Germinal center (tissue), 1 donor: ENCODE measurements at regions not wholly inside any gene's neighbourhood (a gene's known extent, or its start where the extent isn't known, plus 50 kb on each side); places are given as distances from the start of the nearest gene placed in this dataset.
"Not testable (repeated sequence)": the region's sequence is repeated elsewhere in the genome, so short reads cannot be mapped to it uniquely, and the experiment has no call there.

Experiments
- DNase-seq: peaks from one replicate; pipeline ENCODE4 v3.0.0; 2012; ENCODE audit warnings: mixed read lengths, low spot score

DNA sequence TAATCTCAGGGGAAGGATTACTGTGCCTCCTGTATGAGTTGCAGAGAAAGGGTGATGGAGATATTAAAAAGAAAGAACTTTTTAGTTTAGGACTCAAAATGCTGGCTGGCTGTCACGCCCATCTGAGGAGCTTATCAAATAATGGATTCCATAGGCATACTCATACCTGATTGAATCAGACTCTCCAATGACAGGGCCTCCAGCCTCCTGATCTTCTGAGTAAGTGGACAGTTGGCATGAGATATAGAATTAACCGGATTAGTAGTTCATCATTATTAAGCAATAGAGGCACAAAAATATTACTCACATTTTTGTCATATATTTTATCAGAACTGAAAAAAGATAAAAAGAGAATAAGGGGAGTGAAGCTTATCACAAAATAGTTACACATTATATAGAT is 157.0 kb upstream of the RASA1 start:
- no peak for DNase-seq

DNA sequence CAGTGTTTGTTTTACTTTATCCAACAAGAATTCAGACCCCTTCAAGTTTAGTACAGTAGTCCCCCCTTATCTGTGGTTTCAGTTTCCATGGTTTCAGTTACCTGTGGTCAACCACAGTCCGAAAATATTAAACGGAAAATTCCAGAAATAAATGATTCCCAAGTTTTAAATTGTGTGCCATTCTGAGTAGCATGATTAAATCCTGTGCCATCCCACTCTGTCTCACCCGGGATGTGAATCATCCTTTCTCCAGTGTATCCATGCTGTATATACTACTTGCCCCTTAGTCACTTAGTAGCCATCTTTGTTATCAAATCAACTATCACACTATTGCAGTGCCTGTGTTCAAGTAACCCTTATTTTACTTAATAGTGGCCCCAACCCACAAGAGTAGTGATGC is 153.8 kb upstream of the RASA1 start:
- DNase-seq: no peak

DNA sequence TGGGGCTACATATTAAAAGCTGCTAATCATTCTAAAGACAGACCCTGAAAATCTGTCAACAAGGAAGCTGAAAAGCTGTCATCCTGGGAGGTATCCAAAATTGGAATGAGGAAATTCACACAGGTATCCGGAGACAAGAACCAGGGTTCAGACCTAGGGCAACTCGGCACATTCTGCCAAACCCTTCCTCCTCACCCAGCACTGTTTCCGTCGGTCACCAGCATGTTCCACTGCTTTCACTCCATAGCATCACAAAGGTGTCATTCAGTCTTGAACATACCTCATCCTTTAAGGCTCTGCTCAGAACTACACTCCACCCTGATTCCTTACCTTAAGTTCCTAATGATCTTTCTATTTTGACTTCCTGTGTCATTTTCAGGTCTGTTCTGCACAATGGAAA is 153.1 kb upstream of the RASA1 start:
- DNase-seq: no peak

DNA sequence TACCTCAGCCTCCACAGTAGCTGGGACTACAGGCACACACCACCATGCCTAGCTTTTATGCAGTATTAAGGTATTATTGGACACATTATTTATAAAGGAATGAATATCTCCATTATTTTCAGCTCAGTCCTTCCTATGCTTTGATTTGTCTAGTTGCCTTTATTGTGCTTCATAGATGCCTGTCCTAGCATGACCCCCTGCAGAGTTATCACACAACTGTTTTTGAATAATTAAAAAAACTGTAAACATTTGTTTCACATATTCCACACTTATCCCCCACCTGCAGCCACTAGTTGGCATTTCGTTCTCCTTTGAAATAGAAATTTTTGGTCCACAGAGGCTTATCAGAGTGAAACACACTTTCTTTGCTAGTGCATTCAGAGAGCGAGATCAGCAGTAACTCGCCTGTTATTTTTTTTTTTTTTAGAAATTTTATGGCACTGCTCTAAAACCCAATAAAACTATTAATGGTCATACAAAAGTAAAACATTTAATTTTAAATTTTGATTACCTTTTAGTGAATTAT is 151.8 kb upstream of the RASA1 start:
- DNase-seq: no peak

DNA sequence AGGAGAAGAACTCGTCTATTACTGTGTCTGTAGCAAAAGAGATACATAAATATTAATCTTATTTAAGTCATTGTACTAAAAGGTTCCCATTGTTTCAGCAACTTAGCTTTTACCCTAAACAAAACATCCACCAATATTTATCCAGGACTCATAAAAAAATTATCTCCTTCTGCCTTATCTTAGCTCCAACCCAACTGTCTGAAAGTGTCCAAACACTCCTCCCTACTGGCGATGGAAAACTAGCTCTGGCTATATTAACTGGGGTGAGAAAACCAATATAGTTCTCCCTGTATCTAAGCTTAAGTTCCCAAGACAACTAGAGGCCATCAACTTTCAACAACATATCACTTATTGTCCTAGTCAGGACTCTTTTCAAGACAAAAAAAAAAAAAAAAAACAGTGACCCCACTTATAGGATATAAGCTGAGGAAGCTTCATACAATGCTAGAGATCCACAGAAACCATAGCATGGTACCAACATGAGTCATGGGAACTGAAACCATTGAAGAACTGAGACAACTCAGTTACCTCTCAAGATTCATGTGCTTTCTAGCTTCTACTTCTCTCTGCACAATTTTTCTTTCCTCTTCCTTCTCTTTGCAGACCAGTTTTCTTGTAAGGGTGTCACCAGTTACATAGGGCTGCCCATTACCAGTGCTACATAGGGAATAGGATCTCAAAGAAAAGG is 150.7 kb upstream of the RASA1 start:
- DNase-seq: no peak

DNA sequence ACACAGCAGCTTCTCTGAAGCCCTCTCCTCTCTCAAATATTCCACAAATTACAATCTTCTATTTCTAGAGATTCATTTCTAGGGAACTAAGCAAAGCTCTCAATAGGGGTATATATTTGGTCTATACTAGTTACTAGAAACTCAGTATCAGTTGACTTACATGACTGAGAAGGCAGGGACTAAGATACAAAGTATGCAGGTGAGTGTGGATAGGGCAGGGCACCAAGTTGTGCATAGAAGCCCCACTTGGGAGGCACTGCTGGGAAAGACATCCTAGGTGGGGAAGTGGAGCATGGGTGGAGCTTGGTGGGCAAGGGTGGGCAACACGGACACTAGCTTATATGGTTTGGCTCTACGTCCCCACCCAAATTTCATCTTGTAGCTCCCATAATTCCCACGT is 148.1 kb upstream of the RASA1 start:
- no peak for DNase-seq

DNA sequence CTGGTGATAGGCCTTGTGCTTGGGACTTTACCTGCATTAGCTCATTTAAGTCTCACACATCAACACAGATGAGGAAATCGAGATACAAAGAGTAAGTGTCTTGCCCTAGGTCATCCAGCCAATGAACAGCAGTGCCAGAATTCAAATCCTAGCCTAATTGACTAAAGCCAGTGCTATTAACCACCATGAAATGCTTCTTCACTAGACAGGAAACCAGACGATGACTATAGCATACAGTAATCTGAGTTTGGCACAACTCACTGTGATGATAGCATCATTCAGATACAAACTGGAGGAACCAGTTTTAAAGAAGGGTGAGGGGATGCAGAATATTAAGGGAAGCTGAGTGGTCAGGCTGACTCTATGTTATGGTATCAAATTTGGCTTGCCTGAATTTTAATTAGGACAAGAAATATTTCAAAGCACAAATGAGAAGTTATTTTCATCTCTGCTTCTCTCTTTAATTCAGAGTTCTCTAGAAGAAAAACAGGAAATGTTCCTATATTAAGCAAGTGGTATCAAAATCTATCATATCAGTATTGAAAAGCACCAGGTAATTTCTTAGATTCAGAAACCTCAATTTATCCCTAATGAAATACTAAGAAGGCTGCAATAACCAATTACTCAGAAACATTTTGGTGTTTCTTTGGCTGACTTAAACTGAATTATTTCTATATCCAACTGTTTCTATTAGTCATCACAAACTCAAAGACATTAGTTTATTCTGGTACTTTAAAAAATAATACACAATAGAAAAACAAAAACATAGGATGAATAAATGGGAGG is 147.0 kb upstream of the RASA1 start:
- no peak for DNase-seq

DNA sequence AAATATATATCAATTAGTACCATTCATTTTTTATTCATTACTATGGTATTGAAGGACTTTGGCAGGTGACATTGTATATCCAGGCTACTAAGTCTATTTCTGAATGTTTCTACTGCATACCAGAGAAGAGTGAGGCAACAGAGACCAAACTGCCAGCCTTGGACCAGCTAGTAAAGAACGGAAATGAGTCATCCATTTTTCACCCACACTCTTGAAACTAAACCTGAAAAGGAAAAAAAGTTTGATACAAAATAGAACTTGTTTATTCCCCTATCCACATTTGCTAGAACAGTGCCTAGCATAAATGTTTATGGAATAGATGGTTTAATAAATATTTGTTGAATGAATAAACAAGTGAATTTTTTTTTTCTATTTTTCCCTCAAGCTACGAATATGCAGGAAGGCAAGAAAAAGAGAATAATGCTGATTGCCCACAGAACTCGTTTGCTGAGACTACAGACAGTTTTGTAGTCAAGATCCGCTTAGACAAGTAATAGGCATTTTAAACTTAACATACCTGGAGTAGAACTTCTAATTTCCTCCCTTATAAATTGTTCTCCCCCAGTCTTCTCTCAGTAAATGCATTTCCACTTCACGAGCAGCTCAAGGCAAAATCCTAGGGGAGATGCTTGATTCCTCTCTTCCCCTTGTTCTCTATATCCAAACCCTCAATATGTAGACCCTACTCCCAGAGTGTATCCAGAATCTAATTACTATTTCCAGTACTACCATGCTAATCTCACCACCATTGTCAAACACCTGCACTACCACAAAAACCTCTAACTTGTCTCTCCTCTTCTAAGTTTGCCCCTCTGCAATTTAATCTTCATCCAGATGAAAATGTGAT is 146.2 kb upstream of the RASA1 start:
- DNase-seq: no peak

DNA sequence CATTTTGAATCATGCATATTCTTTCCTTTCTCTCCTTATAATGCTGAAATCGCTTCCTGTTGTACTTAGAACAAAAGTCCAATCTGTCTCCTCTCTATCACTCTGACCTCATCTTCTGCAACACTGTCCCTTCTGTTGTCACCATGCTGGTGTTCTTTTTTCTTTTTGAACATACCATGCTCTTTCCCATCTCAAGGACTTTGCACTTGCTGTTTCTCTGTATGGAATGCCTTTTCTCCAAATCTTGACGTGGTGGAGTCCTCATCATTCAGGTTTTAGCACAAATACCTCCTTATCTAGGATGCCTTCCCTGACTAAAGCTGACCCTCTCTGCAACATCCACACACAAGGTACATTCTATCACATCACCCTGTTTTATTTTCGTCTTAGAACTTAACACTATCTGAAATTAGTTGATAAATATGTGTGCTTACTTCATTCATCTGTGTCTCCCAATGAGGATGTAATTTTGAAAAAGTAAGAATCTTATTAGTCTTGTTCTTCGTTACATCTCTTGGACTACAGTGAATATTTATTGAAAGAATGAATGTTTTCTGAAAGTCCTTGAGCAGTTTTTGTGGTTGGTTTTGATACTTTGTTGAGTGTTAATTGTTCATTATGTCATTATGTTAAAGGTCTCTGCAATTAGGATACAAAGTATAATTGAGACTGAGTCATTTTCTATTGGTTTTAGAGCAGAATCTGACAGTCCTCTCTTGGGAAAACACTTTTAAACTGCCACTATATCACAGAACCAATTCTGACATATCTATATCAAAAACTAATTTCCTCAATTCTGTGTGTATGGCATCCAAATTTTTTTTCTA is 145.3 kb upstream of the RASA1 start:
- no peak for DNase-seq

DNA sequence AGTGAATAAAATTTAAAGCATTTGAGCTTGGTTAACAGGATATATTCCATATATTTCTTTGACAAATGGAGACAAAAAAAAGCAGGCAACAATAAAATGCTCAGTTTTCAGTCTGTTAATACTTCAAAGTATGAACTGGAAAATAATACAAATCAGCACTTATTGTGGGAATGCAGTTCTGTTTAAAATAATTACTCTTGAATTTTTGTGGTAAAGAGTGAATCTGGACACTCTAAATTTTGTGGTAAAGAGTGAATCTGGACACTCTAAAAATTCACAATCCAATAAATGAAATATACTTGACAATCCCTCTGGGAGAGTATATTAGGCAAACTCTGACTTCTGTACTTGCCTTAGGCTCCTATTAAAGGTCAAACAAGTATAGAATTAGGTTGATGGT is 141.9 kb upstream of the RASA1 start:
- DNase-seq: no peak

DNA sequence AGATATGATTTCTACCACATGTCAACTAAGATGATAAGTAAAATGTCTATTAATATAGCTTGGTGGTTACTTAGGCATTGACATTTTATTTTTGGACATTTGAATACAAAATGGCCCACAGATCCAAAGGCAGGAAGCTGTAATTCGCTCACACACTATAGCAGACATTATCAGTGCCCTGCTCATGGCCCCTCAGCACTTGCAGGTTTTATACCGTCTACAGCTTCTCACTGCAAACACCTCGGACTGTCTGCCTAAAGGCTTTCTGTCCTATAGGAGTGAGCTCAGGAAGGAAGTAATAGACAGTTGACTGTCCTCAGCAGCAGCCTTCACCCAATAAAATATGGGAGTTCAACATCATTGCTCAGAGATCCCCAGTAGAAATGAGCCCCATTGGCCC is 140.8 kb upstream of the RASA1 start:
- DNase-seq: no peak

DNA sequence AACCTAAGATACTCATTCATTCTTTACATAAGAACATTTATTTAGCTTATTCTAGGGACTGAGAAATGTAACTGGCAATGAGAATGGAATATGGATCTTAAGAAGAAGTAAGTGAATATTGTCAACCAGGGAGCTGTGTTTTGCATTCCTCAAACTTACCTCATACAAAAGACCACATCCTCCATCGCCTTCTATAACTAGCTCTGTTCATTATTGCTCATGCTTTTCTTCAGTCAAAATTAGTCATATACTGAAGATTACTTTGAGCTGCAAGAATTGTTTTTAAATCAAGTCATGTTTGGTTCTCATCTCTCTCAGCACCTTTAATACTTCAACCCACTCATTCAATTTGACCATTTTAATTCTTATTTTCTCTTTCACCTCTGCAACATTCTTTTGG is 140.3 kb upstream of the RASA1 start:
- no peak for DNase-seq

DNA sequence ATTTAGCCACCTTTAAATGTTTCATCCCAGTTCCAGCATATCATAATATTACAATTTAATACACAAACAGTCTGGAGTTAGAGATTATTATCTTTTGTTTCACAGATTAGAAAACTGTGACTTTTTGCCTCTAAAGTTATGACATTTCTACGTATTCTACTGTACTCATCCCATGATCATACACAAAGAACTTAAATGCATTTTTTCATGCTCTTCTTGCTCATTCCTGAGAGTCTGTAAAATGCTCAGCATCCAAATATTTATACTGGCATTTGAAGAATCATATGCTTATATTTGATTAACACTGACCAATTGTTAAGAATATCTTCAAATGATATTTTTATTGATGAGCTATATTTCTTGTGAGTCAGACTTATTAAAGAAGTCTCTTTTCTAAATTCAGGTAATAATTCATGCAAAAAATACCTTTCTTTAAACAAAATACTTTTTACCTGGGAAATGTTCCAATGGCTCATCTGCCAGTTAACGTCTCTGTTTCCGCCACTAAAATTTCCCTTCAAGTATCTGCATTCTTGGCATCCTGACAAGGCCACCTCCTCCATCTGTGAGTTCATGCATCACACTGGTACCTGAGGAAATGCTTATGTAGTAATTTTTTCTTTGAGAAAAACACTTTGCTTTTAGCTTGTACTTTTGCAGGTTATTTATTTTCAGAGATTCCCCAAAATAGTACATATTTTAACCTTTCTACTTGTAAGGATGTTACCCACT is 139.6 kb upstream of the RASA1 start:
- DNase-seq: no peak

DNA sequence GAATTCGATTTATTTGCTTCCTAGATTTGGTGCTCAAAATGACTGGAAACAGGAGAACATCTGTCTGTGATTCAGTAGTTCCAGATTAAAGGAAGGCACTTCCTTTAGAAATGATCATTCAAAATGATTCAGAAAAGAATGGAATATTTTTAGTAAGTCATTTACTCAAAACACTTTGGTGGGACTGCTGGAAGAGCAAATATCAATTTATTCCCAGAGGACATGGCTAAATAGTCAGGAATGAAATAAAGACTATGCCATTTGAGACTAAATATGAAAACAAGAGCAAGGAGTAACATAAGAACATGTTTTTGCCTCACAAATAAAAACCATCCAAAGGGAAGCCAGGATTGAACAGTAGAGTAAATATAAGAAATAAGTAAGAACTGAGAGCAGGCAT is 138.6 kb upstream of the RASA1 start:
- no peak for DNase-seq

DNA sequence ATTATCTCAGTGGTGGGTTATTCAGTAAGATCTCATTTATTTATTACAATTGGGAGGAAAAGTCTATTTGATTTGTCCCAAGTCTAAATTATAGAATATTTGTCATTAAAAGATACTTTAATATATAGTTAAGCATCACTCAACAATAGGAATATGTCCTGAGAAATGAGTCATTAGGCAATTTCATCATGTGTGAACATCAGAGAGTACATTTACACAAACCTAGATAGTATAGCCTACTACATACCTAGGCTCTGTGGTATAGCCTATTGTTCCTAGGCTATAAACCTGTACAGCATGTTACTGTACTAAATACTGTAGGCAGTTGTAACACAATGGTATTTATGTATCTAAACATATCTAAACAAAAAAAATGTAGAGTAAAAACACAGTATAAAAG is 135.0 kb upstream of the RASA1 start:
- no peak for DNase-seq

DNA sequence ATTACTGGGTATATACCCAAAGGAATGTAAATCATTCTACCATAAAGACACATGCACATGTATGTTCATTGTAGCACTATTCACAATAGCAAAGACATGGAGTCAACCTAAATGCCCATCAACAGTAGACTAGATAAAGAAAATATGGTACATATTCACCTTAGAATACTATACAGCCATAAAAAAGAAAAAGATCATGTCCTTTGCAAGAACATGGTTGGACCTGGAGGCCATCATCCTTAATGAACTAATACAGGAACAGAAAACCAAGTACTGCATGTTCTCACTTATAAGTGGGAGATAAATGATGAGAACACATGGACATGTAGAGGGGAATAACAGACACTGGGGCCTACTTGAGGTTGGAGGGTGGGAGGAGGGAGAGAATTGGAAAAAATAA is 133.2 kb upstream of the RASA1 start:
- DNase-seq: not testable (repeated sequence)

DNA sequence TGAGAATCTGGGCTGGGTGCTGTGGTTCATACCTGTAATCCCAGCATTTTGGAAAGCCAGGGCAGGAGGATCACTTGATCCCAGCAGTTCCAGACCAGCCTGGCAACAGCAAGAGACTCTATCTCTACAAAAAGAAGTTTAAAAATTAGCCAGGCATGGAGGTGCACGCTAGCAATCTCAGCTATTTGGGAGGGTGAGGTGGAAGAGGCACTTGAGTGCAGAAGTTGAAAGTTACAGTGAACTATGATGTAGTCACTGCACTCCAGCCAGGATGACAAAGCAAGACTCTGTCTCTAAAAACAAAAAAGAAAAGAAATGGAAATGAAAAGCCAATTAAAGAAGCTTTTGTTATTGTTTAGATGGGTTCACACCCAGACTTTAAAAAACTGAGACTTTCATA is 131.6 kb upstream of the RASA1 start:
- no peak for DNase-seq

DNA sequence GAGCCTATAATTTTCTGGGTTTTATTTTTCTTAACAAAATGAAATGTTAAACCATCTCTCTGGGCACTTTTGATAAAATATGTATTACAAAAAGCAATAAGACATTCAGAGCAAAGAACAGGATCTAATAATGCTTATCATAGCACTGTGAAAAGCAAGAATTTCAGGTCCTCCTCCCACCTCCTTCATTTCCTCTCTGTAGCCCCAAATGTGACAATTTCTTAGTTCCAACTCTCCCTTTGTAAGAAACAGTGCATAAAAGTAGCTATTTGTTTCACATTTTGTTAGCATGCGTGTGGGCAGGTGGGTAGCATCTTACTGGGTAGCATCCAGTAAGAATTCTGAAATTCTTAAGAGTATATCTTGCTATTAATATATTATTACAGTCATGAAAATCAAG is 130.9 kb upstream of the RASA1 start:
- no peak for DNase-seq

DNA sequence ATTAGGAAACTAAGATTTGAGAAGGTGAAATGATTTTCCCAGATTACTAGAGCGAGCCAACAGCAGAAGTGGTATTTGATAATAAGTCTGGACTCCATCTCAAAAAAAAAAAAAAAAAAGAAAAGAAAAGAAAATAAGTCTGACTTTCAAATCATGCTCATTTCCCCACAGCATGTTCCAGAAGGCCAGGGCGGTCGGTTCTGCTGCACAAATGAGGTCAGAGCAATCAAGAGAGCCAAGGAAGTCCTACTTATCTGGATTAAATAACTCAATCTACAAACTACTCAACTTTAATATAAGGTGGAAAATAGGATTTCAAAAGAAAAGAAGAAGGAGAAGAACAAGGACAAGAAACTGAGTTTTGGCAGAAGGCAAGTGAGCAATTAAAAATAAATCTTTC is 130.4 kb upstream of the RASA1 start:
- no peak for DNase-seq

DNA sequence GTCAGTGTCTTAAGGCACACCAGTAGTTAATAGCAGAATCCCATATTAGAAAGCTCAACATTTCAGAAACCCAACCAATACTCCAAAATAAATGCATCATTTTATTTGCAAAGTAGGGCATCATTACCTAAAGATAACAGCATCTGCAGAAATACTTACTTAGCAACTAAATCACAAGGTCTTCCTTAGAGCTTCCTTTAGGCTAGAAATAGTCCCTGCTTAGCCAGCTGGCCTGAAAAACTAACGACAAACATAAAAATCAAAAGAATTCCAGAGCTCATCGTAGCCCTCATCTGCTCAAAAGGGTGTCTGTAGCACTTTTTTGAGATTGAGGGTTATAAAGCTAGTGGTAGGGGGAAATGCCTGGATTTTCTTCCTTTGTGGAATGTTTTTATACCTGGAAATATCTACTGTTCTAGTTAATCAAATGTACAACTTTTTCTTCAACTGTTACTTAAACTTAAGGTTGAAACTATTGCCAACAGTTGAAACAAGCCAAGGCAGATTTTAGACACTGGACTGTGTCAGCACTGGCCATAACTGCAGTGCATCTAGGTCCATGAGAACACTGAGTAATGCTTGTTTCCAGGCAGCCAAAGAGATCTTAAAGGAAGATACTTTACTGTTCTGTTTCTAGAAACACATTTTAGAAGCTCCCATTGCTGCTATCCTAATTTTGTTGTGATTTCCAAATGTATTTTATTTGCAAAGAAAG is 129.4 kb upstream of the RASA1 start:
- no peak for DNase-seq

DNA sequence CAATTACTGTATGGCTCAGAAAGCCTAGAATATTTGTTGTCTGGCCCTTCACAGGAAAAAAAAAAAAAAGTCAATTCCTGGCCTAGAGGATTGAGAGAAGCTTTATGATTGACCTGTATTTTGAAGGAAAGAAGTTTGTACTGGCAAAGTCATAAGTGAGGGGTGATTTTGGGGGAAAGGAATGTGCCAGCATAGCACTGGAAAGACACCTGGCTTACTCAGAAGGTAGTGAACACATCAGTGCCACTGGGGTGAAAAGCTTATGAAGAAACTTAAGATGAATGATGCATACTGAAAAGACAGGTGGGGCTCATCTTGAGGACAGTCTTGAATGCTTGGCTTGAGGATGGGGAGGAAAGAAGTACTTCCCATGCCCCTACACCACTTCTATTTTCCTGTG is 127.9 kb upstream of the RASA1 start:
- no peak for DNase-seq
